ENCODE measurements at regions not wholly inside any gene's neighbourhood (a gene's known extent, or its start where the extent isn't known, plus 50 kb on each side); places are given as distances from the start of the nearest gene placed in this dataset.

DNA sequence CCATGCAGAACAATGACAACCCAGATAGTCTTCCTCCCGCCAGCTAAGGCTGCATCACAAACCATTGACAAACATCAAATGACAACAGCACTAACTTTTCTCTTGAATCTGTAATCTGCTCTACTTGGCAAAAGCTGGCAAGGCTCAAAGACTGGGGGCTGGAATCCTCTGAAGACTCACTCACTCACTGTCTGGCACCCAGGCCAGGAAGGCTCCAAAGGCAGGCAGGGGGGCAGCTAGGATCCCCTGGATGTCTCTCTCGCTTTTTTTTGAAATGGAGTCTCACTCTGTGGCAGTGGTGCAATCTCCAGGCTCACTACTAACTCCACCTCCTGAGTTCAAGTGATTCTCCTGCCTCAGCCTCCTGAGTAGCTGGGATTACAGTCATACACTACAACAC lies 159.7 kb upstream of the GPR26 start:
- TF ChIP-seq MAZ (IDR thresholded peaks at IDR 0.05; ENCODE audit: borderline replicate concordance, low read depth, low read length) (no peak), MAZ (CRISPR knock-in tag; IDR thresholded peaks at IDR 0.05; ENCODE audit: low read depth) (no peak)
- TF ChIP-seq, protein P1, sequence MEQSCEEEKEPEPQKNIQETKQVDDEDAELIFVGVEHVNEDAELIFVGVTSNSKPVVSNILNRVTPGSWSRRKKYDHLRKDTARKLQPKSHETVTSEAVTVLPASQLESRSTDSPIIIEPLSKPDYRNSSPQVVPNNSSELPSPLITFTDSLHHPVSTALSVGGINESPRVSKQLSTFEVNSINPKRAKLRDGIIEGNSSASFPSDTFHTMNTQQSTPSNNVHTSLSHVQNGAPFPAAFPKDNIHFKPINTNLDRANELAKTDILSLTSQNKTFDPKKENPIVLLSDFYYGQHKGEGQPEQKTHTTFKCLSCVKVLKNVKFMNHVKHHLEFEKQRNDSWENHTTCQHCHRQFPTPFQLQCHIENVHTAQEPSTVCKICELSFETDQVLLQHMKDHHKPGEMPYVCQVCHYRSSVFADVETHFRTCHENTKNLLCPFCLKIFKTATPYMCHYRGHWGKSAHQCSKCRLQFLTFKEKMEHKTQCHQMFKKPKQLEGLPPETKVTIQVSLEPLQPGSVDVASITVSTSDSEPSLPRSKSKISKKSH (CRISPR knock-in tag; IDR thresholded peaks at IDR 0.05; ENCODE audit: borderline replicate concordance): no peak

Measured in HepG2 (cell line).